ENCODE measurements at regions not wholly inside any gene's neighbourhood (a gene's known extent, or its start where the extent isn't known, plus 50 kb on each side); places are given as distances from the start of the nearest gene placed in this dataset.
A peak's percentile ranks its signal among the peaks of the same experiment; 100 is the strongest.

- Histone ChIP-seq H3K4me3 (ENCODE audit: low read length) (no peak overlapping the region), H3K36me3 (ENCODE audit: control insufficient read depth, insufficient read depth, low read length) (no peaks in the 10 kb centered on the region), H3K9me3 (ENCODE audit: control insufficient read depth, low read length) (no peaks in the 10 kb centered on the region), H3K4me1 (ENCODE audit: control insufficient read depth, insufficient read depth, low read length) (peaks cover 2% of the 10 kb centered on the region), H3K9ac (ENCODE audit: extremely low read depth, low read length, poor library complexity, severe bottlenecking) (no peak overlapping the region), H3K27ac (ENCODE audit: low read depth, low read length) (no peak overlapping the region), H3K27me3 (ENCODE audit: control insufficient read depth, insufficient read depth, low read length, poor library complexity, severe bottlenecking) (no peaks in the 10 kb centered on the region)
- peaks cover 2% of the 10 kb centered on the region for H3K27me3 Mint-ChIP-seq (ENCODE audit: insufficient read depth)
- H3K27ac Mint-ChIP-seq: no peak overlapping the region
- 89 to 97% methylated on average over 5 to 10 of the region's 10 CpGs for WGBS, 2 experiments (ENCODE audit: insufficient coverage in 1 of 2, insufficient read length in 1 of 2)
- no peak for TF ChIP-seq CTCF (conservative IDR thresholded peaks at IDR 0.05)
- DNase-seq: peak; percentile 37
- H3K4me3 Mint-ChIP-seq: no peak overlapping the region
- no peaks in the 10 kb centered on the region for H3K36me3 Mint-ChIP-seq (ENCODE audit: low read depth)
- H3K9me3 Mint-ChIP-seq: no peaks in the 10 kb centered on the region
- peaks cover 16% of the 10 kb centered on the region for H3K4me1 Mint-ChIP-seq
Measured at GRCh38 chr1:29441916-29442668, 205.8 kb downstream of the PTPRU start.

- H3K4me3 Mint-ChIP-seq: no peak overlapping the region
- no peak overlapping the region for H3K4me3 ChIP-seq (ENCODE audit: low read length)
- H3K36me3 Mint-ChIP-seq (ENCODE audit: low read depth): no peaks in the 10 kb centered on the region
- no peaks in the 10 kb centered on the region for H3K27me3 ChIP-seq (ENCODE audit: control insufficient read depth, insufficient read depth, low read length, poor library complexity, severe bottlenecking)
- H3K9ac ChIP-seq (ENCODE audit: extremely low read depth, low read length, poor library complexity, severe bottlenecking): no peak overlapping the region
- H3K9me3 Mint-ChIP-seq: no peaks in the 10 kb centered on the region
- no peaks in the 10 kb centered on the region for H3K36me3 ChIP-seq (ENCODE audit: control insufficient read depth, insufficient read depth, low read length)
- WGBS, 2 experiments (ENCODE audit: insufficient coverage in 1 of 2, insufficient read length in 1 of 2): 80 to 90% methylated on average over 6 to 7 of the region's 7 CpGs
- TF ChIP-seq CTCF (conservative IDR thresholded peaks at IDR 0.05): no peak
- H3K4me1 Mint-ChIP-seq: peaks cover 26% of the 10 kb centered on the region
- peaks cover 12% of the 10 kb centered on the region for H3K4me1 ChIP-seq (ENCODE audit: control insufficient read depth, insufficient read depth, low read length)
- no peaks in the 10 kb centered on the region for H3K9me3 ChIP-seq (ENCODE audit: control insufficient read depth, low read length)
- peak; percentile 22 for DNase-seq
- H3K27me3 Mint-ChIP-seq (ENCODE audit: insufficient read depth): peaks cover 2% of the 10 kb centered on the region
- no peak overlapping the region for H3K27ac ChIP-seq (ENCODE audit: low read depth, low read length)
- H3K27ac Mint-ChIP-seq: no peak overlapping the region
Measured at GRCh38 chr1:29439615-29440014, 203.3 kb downstream of the PTPRU start.

- Mint-ChIP-seq H3K4me3 (no peak overlapping the region), H3K9me3 (no peaks in the 10 kb centered on the region), H3K36me3 (ENCODE audit: low read depth) (no peaks in the 10 kb centered on the region), H3K4me1 (peaks cover 24% of the 10 kb centered on the region), H3K27me3 (ENCODE audit: insufficient read depth) (peaks cover 2% of the 10 kb centered on the region), H3K27ac (no peak overlapping the region)
- H3K9ac ChIP-seq (ENCODE audit: extremely low read depth, low read length, poor library complexity, severe bottlenecking): no peak overlapping the region
- H3K36me3 ChIP-seq (ENCODE audit: control insufficient read depth, insufficient read depth, low read length): no peaks in the 10 kb centered on the region
- H3K27me3 ChIP-seq (ENCODE audit: control insufficient read depth, insufficient read depth, low read length, poor library complexity, severe bottlenecking): no peaks in the 10 kb centered on the region
- TF ChIP-seq CTCF (conservative IDR thresholded peaks at IDR 0.05): no peak
- H3K4me1 ChIP-seq (ENCODE audit: control insufficient read depth, insufficient read depth, low read length): peaks cover 12% of the 10 kb centered on the region
- DNase-seq: peak; percentile 20
- no peaks in the 10 kb centered on the region for H3K9me3 ChIP-seq (ENCODE audit: control insufficient read depth, low read length)
- H3K4me3 ChIP-seq (ENCODE audit: low read length): no peak overlapping the region
- WGBS, 2 experiments (ENCODE audit: insufficient coverage in 1 of 2, insufficient read length in 1 of 2): 93 to 96% methylated on average over 3 to 10 of the region's 10 CpGs
- no peak overlapping the region for H3K27ac ChIP-seq (ENCODE audit: low read depth, low read length)
Measured at GRCh38 chr1:29438991-29439390, 202.7 kb downstream of the PTPRU start.

All from endodermal cell (in vitro differentiated cells).